ENCODE measurements at regions not wholly inside any gene's neighbourhood (a gene's known extent, or its start where the extent isn't known, plus 50 kb on each side); places are given as distances from the start of the nearest gene placed in this dataset.

- intact Hi-C loops (cut with micrococcal nuclease; ENCODE audit: unreplicated experiment): no loop called here
- H3K4me1 ChIP-seq (ENCODE audit: insufficient read depth, low read length, poor library complexity, severe bottlenecking): no peaks in the 10 kb centered on the region
- ChIA-PET CTCF (no interaction called here), POLR2A (ENCODE audit: low non-redundant PET) (no interaction called here)
- H3K27me3 ChIP-seq (replicated peaks; ENCODE audit: insufficient read depth, low read depth, low read length, poor library complexity): no peaks in the 10 kb centered on the region
- TF ChIP-seq EZH2 (IDR thresholded peaks at IDR 0.05; ENCODE audit: borderline replicate concordance, low read depth, low read length, poor library complexity, severe bottlenecking): no peak
- no peak overlapping the region for H3K27ac ChIP-seq (ENCODE audit: low read depth, low read length, poor library complexity, severe bottlenecking)
- no peak overlapping the region for H3K4me3 ChIP-seq (ENCODE audit: low read depth, low read length, poor library complexity, severe bottlenecking)
- BruUV-seq (replicated peaks): no TSS peak
- DNase-seq (ENCODE audit: low spot score): no peak
- H3K36me3 ChIP-seq (ENCODE audit: insufficient read depth, low read length, poor library complexity, severe bottlenecking): no peaks in the 10 kb centered on the region
- no peaks in the 10 kb centered on the region for H3K9me3 ChIP-seq (ENCODE audit: low read depth, low read length, poor library complexity, severe bottlenecking)
These were observed 849.1 kb upstream of the SLIT2 start for GRCh38 chr4:19402581-19403065.

- Histone ChIP-seq H3K27me3 (replicated peaks; ENCODE audit: insufficient read depth, low read depth, low read length, poor library complexity) (no peaks in the 10 kb centered on the region), H3K36me3 (ENCODE audit: insufficient read depth, low read length, poor library complexity, severe bottlenecking) (no peaks in the 10 kb centered on the region), H3K4me1 (ENCODE audit: insufficient read depth, low read length, poor library complexity, severe bottlenecking) (no peaks in the 10 kb centered on the region), H3K4me3 (ENCODE audit: low read depth, low read length, poor library complexity, severe bottlenecking) (no peak overlapping the region), H3K27ac (ENCODE audit: low read depth, low read length, poor library complexity, severe bottlenecking) (no peak overlapping the region), H3K9me3 (ENCODE audit: low read depth, low read length, poor library complexity, severe bottlenecking) (no peaks in the 10 kb centered on the region)
- no TSS peak for BruUV-seq (replicated peaks)
- DNase-seq (ENCODE audit: low spot score): no peak
- ChIA-PET CTCF (no interaction called here), POLR2A (ENCODE audit: low non-redundant PET) (no interaction called here)
- TF ChIP-seq CTCF (conservative IDR thresholded peaks at IDR 0.05; ENCODE audit: low read depth, low read length) (no peak), EZH2 (IDR thresholded peaks at IDR 0.05; ENCODE audit: borderline replicate concordance, low read depth, low read length, poor library complexity, severe bottlenecking) (no peak)
- intact Hi-C loops (cut with micrococcal nuclease; ENCODE audit: unreplicated experiment): no loop called here
These were observed 850.2 kb upstream of the SLIT2 start for GRCh38 chr4:19401301-19402080.

GRCh38 chr4:19400820-19401219 lies 850.9 kb upstream of the SLIT2 start:
- Histone ChIP-seq H3K4me1 (ENCODE audit: insufficient read depth, low read length, poor library complexity, severe bottlenecking) (no peaks in the 10 kb centered on the region), H3K27ac (ENCODE audit: low read depth, low read length, poor library complexity, severe bottlenecking) (no peak overlapping the region), H3K27me3 (replicated peaks; ENCODE audit: insufficient read depth, low read depth, low read length, poor library complexity) (no peaks in the 10 kb centered on the region), H3K36me3 (ENCODE audit: insufficient read depth, low read length, poor library complexity, severe bottlenecking) (no peaks in the 10 kb centered on the region), H3K9me3 (ENCODE audit: low read depth, low read length, poor library complexity, severe bottlenecking) (no peaks in the 10 kb centered on the region), H3K4me3 (ENCODE audit: low read depth, low read length, poor library complexity, severe bottlenecking) (no peak overlapping the region)
- TF ChIP-seq CTCF (conservative IDR thresholded peaks at IDR 0.05; ENCODE audit: low read depth, low read length): no peak
- no peak for TF ChIP-seq EZH2 (IDR thresholded peaks at IDR 0.05; ENCODE audit: borderline replicate concordance, low read depth, low read length, poor library complexity, severe bottlenecking)
- POLR2A ChIA-PET (ENCODE audit: low non-redundant PET): no interaction called here
- CTCF ChIA-PET: no interaction called here
- intact Hi-C loops (cut with micrococcal nuclease; ENCODE audit: unreplicated experiment): no loop called here
- BruUV-seq (replicated peaks): no TSS peak
- DNase-seq (ENCODE audit: low spot score): no peak

GRCh38 chr4:19399001-19399400 lies 852.7 kb upstream of the SLIT2 start:
- ChIA-PET POLR2A (ENCODE audit: low non-redundant PET) (no interaction called here), CTCF (no interaction called here)
- Histone ChIP-seq H3K4me3 (ENCODE audit: low read depth, low read length, poor library complexity, severe bottlenecking) (no peak overlapping the region), H3K9me3 (ENCODE audit: low read depth, low read length, poor library complexity, severe bottlenecking) (no peaks in the 10 kb centered on the region), H3K4me1 (ENCODE audit: insufficient read depth, low read length, poor library complexity, severe bottlenecking) (no peaks in the 10 kb centered on the region), H3K36me3 (ENCODE audit: insufficient read depth, low read length, poor library complexity, severe bottlenecking) (no peaks in the 10 kb centered on the region), H3K27me3 (replicated peaks; ENCODE audit: insufficient read depth, low read depth, low read length, poor library complexity) (no peaks in the 10 kb centered on the region), H3K27ac (ENCODE audit: low read depth, low read length, poor library complexity, severe bottlenecking) (no peak overlapping the region)
- BruUV-seq (replicated peaks): no TSS peak
- DNase-seq (ENCODE audit: low spot score): no peak
- intact Hi-C loops (cut with micrococcal nuclease; ENCODE audit: unreplicated experiment): no loop called here
- no peak for TF ChIP-seq CTCF (conservative IDR thresholded peaks at IDR 0.05; ENCODE audit: low read depth, low read length)
- no peak for TF ChIP-seq EZH2 (IDR thresholded peaks at IDR 0.05; ENCODE audit: borderline replicate concordance, low read depth, low read length, poor library complexity, severe bottlenecking)
